ENCODE measurements at regions not wholly inside any gene's neighbourhood (a gene's known extent, or its start where the extent isn't known, plus 50 kb on each side); places are given as distances from the start of the nearest gene placed in this dataset.

DNA sequence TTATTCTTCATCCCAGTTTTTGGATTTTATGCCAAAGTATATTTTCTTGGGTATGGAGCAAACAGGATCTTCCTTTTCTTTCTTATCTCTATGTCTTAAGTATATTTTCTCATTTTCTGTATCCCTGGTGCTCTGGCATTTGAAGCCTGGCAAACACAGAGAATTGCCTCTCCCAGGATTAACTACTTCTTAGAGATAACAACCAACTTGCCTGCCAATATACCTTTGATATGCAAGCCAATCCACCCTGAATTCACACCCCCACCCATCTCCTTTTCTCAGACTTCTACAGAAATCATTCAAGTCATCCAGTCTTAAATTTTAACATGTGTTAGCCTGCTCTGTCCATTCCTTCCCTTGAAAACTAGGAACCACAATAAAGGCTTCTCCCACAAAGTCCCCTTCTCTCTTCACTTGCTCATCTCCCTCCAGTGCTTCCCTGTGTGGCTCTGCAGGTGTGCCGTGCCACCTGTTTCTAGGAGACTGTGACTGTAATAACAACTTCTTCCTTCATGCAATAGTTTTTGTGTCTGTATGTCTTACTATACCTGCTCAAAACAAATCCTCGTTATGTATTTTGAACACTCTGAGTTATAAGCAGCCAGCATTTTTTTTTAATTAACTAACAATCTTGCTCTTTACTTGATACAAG is 649.7 kb upstream of the RIOK2 start:
- Histone ChIP-seq H3K9ac (no peak overlapping the region), H3K4me2 (no peak overlapping the region), H3K27ac (no peak overlapping the region), H3K4me3 (IDR thresholded peaks at IDR 0.05; ENCODE audit: insufficient read depth, low read depth, low read length) (no peak overlapping the region), H3K4me1 (ENCODE audit: low read depth, poor library complexity, severe bottlenecking) (peaks cover 2% of the 10 kb centered on the region), H3K36me3 (ENCODE audit: insufficient read depth) (no peaks in the 10 kb centered on the region), H2AFZ (ENCODE audit: low read depth) (no peak overlapping the region), H3K27me3 (ENCODE audit: insufficient read depth, low read depth) (no peaks in the 10 kb centered on the region), H4K20me1 (ENCODE audit: insufficient read depth) (no peaks in the 10 kb centered on the region), H3K79me2 (ENCODE audit: insufficient read depth, low read depth) (no peaks in the 10 kb centered on the region)
- TF ChIP-seq, protein P1, sequence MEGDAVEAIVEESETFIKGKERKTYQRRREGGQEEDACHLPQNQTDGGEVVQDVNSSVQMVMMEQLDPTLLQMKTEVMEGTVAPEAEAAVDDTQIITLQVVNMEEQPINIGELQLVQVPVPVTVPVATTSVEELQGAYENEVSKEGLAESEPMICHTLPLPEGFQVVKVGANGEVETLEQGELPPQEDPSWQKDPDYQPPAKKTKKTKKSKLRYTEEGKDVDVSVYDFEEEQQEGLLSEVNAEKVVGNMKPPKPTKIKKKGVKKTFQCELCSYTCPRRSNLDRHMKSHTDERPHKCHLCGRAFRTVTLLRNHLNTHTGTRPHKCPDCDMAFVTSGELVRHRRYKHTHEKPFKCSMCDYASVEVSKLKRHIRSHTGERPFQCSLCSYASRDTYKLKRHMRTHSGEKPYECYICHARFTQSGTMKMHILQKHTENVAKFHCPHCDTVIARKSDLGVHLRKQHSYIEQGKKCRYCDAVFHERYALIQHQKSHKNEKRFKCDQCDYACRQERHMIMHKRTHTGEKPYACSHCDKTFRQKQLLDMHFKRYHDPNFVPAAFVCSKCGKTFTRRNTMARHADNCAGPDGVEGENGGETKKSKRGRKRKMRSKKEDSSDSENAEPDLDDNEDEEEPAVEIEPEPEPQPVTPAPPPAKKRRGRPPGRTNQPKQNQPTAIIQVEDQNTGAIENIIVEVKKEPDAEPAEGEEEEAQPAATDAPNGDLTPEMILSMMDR (conservative IDR thresholded peaks at IDR 0.05; ENCODE audit: low read depth, low read length), result no peak

DNA sequence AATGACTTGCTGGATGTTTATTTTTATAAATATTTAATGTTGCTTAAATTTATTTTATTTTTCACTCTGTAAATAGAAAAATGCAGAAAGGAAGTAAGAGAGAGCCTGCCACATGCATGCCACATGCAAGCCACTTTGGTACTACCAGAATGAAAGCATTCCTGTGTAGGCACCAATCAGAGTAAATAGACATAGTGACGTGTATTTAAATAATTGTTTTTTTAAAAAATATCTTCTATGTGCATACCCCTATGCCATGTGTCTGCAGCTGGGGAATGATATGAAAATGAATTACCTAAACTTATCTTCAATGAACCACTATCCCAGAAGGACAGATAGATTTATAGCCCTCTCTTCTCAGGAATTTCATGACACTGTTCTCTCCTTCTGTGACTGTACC is 651.5 kb upstream of the RIOK2 start:
- H3K4me2 ChIP-seq, result no peak overlapping the region
- peaks cover 19% of the 10 kb centered on the region for H3K4me1 ChIP-seq (ENCODE audit: low read depth, poor library complexity, severe bottlenecking)
- H3K4me3 ChIP-seq (IDR thresholded peaks at IDR 0.05; ENCODE audit: insufficient read depth, low read depth, low read length), result no peak overlapping the region
- H3K27ac ChIP-seq, result no peak overlapping the region
- H3K36me3 ChIP-seq (ENCODE audit: insufficient read depth), result no peaks in the 10 kb centered on the region
- TF ChIP-seq, protein P1 (conservative IDR thresholded peaks at IDR 0.05; ENCODE audit: low read depth, low read length), result no peak
- no peak overlapping the region for H3K9ac ChIP-seq
- no peak overlapping the region for H2AFZ ChIP-seq (ENCODE audit: low read depth)
- no peaks in the 10 kb centered on the region for H3K79me2 ChIP-seq (ENCODE audit: insufficient read depth, low read depth)
- no peaks in the 10 kb centered on the region for H4K20me1 ChIP-seq (ENCODE audit: insufficient read depth)
- no peaks in the 10 kb centered on the region for H3K27me3 ChIP-seq (ENCODE audit: insufficient read depth, low read depth)

DNA sequence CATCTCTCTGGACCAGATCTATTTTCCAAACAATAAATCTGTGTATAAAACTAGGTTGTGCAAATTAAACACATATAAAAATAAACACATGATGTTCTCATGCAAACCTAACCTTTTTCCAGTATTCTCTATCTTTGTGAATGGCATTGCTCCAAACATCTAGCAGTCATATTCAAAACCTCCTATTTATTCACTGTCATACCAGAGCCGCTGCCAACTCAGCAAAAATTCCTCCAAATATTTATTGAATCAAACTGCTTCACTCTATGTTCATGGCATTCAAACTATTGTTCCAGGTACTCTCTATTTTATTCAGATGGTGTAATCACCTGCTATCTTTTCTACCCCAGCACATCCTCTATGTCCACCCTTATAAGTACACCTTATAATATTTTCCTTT is 652.1 kb upstream of the RIOK2 start:
- Histone ChIP-seq H3K79me2 (ENCODE audit: insufficient read depth, low read depth) (no peaks in the 10 kb centered on the region), H3K9ac (no peak overlapping the region), H3K4me3 (IDR thresholded peaks at IDR 0.05; ENCODE audit: insufficient read depth, low read depth, low read length) (no peak overlapping the region), H4K20me1 (ENCODE audit: insufficient read depth) (no peaks in the 10 kb centered on the region), H3K4me2 (no peak overlapping the region), H2AFZ (ENCODE audit: low read depth) (no peak overlapping the region), H3K36me3 (ENCODE audit: insufficient read depth) (no peaks in the 10 kb centered on the region), H3K4me1 (ENCODE audit: low read depth, poor library complexity, severe bottlenecking) (peaks cover 25% of the 10 kb centered on the region), H3K27me3 (ENCODE audit: insufficient read depth, low read depth) (no peaks in the 10 kb centered on the region), H3K27ac (no peak overlapping the region)
- TF ChIP-seq, protein P1 (conservative IDR thresholded peaks at IDR 0.05; ENCODE audit: low read depth, low read length), result no peak

GRCh38 chr5:97836816-97837215 is 653.8 kb upstream of the RIOK2 start:
- TF ChIP-seq, protein P1 (conservative IDR thresholded peaks at IDR 0.05; ENCODE audit: low read depth, low read length), result no peak
- H3K4me3 ChIP-seq (IDR thresholded peaks at IDR 0.05; ENCODE audit: insufficient read depth, low read depth, low read length), result no peak overlapping the region
- no peak overlapping the region for H3K27ac ChIP-seq
- H2AFZ ChIP-seq (ENCODE audit: low read depth), result no peak overlapping the region
- H4K20me1 ChIP-seq (ENCODE audit: insufficient read depth), result no peaks in the 10 kb centered on the region
- no peak overlapping the region for H3K4me2 ChIP-seq
- H3K79me2 ChIP-seq (ENCODE audit: insufficient read depth, low read depth), result no peaks in the 10 kb centered on the region
- H3K4me1 ChIP-seq (ENCODE audit: low read depth, poor library complexity, severe bottlenecking), result peaks cover 30% of the 10 kb centered on the region
- no peaks in the 10 kb centered on the region for H3K27me3 ChIP-seq (ENCODE audit: insufficient read depth, low read depth)
- H3K9ac ChIP-seq, result no peak overlapping the region
- no peaks in the 10 kb centered on the region for H3K36me3 ChIP-seq (ENCODE audit: insufficient read depth)

Data from KMS-11 (cell line).